Peyer's patch (tissue), 4 donors: ENCODE measurements at regions not wholly inside any gene's neighbourhood (a gene's known extent, or its start where the extent isn't known, plus 50 kb on each side); places are given as distances from the start of the nearest gene placed in this dataset.

Source experiments
- POLR2A ChIP-seq, 2 donors: fragments of 450-650 bp; IDR thresholded peaks; one replicate each; pipeline ENCODE4 v1.5.1; 2017; ENCODE audit warnings: antibody characterized with exemption in 2 of 2, mild to moderate bottlenecking in 2 of 2, moderate library complexity in 2 of 2
- TF ChIP-seq, protein P1 (sequence below), 6 experiments: fragments of 450-650 bp in 4 of 6; fragments of 200-600 bp in 2 of 6; sonication (generic) in 1 of 6; IDR thresholded peaks; one replicate each; pipeline ENCODE4 v1.5.1; 2017 to 2019; ENCODE audit warnings: antibody characterized with exemption in 6 of 6, mild to moderate bottlenecking in 3 of 6, moderate library complexity in 1 of 6

DNA sequence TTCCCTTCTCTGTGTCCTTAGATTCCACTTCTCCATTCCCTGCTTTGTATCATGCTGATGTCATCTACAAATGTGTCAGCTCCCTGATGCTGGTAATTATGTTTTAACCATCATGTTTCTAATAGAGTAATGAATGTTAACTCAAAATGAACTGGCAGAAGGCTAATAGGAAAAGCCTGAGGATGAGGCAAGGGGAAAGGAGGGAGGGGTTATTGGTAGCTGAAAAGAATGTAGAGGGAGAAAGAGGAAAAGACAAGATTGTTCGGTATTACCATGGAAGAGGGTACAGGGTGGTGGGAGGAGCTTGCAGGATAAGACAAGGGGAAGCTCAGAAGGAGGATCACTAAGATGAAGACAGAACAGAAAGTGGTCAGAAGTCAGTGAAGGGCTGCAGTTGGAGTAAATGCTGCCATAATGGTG lies 150.9 kb downstream of the ZC3H11B start:
- TF ChIP-seq, protein P1, sequence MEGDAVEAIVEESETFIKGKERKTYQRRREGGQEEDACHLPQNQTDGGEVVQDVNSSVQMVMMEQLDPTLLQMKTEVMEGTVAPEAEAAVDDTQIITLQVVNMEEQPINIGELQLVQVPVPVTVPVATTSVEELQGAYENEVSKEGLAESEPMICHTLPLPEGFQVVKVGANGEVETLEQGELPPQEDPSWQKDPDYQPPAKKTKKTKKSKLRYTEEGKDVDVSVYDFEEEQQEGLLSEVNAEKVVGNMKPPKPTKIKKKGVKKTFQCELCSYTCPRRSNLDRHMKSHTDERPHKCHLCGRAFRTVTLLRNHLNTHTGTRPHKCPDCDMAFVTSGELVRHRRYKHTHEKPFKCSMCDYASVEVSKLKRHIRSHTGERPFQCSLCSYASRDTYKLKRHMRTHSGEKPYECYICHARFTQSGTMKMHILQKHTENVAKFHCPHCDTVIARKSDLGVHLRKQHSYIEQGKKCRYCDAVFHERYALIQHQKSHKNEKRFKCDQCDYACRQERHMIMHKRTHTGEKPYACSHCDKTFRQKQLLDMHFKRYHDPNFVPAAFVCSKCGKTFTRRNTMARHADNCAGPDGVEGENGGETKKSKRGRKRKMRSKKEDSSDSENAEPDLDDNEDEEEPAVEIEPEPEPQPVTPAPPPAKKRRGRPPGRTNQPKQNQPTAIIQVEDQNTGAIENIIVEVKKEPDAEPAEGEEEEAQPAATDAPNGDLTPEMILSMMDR (IDR thresholded peaks at IDR 0.05) = no peak
- TF ChIP-seq POLR2A (IDR thresholded peaks at IDR 0.05) = no peak
